ENCODE measurements at regions not wholly inside any gene's neighbourhood (a gene's known extent, or its start where the extent isn't known, plus 50 kb on each side); places are given as distances from the start of the nearest gene placed in this dataset.

- TF ChIP-seq CTCF (conservative IDR thresholded peaks at IDR 0.05; ENCODE audit: low read depth, low read length) (no peak), EZH2phosphoT487 (IDR thresholded peaks at IDR 0.05; ENCODE audit: borderline replicate concordance, low read length) (no peak), EZH2 (IDR thresholded peaks at IDR 0.05; ENCODE audit: low read length, unreplicated experiment) (no peak)
These were observed 738.6 kb downstream of the BRD1 start for GRCh38 chr22:49088801-49089791.

All from PC-3 (cell line).